Tibial nerve (tissue), 4 donors: ENCODE measurements at regions not wholly inside any gene's neighbourhood (a gene's known extent, or its start where the extent isn't known, plus 50 kb on each side); places are given as distances from the start of the nearest gene placed in this dataset.
"Not testable (repeated sequence)": the region's sequence is repeated elsewhere in the genome, so short reads cannot be mapped to it uniquely, and the experiment has no call there.

Experiments used
- CTCF ChIP-seq, 5 experiments: fragments of 200-600 bp in 3 of 5; fragments of 450-650 bp in 2 of 5; sonication (generic) in 3 of 5; IDR thresholded peaks; one replicate each; pipeline ENCODE4 v1.5.1; 2016 to 2019; ENCODE audit warnings: antibody characterized with exemption in 5 of 5, mild to moderate bottlenecking in 3 of 5, moderate library complexity in 2 of 5
- EP300 ChIP-seq, 2 donors: sonication (generic); formaldehyde crosslinking; IDR thresholded peaks; one replicate each; pipeline ENCODE4 v1.6.1; 2017; ENCODE audit warnings: antibody characterized with exemption in 2 of 2, mild to moderate bottlenecking in 1 of 2
- POLR2A ChIP-seq, 2 donors: fragments of 450-650 bp; IDR thresholded peaks; one replicate each; pipeline ENCODE4 v1.6.1; 2017; ENCODE audit warnings: antibody characterized with exemption in 2 of 2, mild to moderate bottlenecking in 2 of 2, moderate library complexity in 2 of 2

- not testable (repeated sequence) for TF ChIP-seq EP300, CTCF, POLR2A (IDR thresholded peaks at IDR 0.05)
Observed at GRCh38 chr1:31489575-31489974, 76.6 kb downstream of the SERINC2 start.
